Peyer's patch (tissue), 4 donors: ENCODE measurements at regions not wholly inside any gene's neighbourhood (a gene's known extent, or its start where the extent isn't known, plus 50 kb on each side); places are given as distances from the start of the nearest gene placed in this dataset.

Experiments used
- POLR2A ChIP-seq, 2 donors: fragments of 450-650 bp; IDR thresholded peaks; one replicate each; pipeline ENCODE4 v1.5.1; 2017; ENCODE audit warnings: antibody characterized with exemption in 2 of 2, mild to moderate bottlenecking in 2 of 2, moderate library complexity in 2 of 2
- TF ChIP-seq, protein P1 (sequence below), 6 experiments: fragments of 450-650 bp in 4 of 6; fragments of 200-600 bp in 2 of 6; sonication (generic) in 1 of 6; IDR thresholded peaks; one replicate each; pipeline ENCODE4 v1.5.1; 2017 to 2019; ENCODE audit warnings: antibody characterized with exemption in 6 of 6, mild to moderate bottlenecking in 3 of 6, moderate library complexity in 1 of 6

DNA sequence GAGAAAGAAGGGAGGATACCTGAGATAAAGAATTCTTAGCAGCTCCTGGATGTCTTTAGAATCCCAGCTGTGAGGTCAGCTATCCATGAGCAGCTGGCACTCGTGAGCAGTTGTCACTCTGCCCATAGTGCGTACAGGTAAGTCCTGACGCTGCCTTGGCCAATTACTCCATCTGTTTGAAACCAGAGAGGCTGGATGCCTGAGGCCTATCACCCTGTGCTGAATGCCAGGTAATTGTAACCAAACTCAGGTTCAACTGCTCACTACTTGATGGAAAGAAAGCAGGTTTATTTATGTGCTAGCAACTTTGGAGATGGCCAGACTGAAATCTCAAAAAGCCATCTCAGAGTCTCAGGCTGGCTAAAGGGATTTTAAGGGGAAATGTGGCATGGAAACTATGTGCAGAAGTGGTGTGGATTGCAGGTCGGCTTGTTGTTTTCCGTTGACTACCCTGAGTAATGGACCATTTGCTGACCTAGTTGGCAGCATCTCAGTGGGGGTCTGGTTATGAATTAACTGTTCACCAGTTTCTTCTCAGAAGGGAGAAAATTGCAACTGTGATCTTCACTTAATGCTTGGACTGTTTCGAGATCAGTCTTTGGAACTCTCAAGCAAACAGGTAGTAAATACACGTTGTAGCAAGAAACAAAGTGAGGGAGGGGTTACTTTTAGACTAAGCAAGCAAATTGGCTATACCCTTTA, 1614.0 kb upstream of the PCDH10 start:
- TF ChIP-seq, protein P1, sequence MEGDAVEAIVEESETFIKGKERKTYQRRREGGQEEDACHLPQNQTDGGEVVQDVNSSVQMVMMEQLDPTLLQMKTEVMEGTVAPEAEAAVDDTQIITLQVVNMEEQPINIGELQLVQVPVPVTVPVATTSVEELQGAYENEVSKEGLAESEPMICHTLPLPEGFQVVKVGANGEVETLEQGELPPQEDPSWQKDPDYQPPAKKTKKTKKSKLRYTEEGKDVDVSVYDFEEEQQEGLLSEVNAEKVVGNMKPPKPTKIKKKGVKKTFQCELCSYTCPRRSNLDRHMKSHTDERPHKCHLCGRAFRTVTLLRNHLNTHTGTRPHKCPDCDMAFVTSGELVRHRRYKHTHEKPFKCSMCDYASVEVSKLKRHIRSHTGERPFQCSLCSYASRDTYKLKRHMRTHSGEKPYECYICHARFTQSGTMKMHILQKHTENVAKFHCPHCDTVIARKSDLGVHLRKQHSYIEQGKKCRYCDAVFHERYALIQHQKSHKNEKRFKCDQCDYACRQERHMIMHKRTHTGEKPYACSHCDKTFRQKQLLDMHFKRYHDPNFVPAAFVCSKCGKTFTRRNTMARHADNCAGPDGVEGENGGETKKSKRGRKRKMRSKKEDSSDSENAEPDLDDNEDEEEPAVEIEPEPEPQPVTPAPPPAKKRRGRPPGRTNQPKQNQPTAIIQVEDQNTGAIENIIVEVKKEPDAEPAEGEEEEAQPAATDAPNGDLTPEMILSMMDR (IDR thresholded peaks at IDR 0.05) = no peak
- TF ChIP-seq POLR2A (IDR thresholded peaks at IDR 0.05) = no peak
